Colonic mucosa (tissue), 4 donors: ENCODE measurements at regions not wholly inside any gene's neighbourhood (a gene's known extent, or its start where the extent isn't known, plus 50 kb on each side); places are given as distances from the start of the nearest gene placed in this dataset.
"Not testable (repeated sequence)": the region's sequence is repeated elsewhere in the genome, so short reads cannot be mapped to it uniquely, and the experiment has no call there.

Source experiments
- DNase-seq: peaks from one replicate; pipeline ENCODE4 v3.0.0-alpha.2; 2020
- H3K27ac ChIP-seq: fragments of 200-600 bp; one replicate; pipeline ENCODE4 v1.8.0; 2021
- H3K27me3 ChIP-seq: fragments of 200-600 bp; one replicate; pipeline ENCODE4 v1.8.0; 2021
- H3K36me3 ChIP-seq: fragments of 200-600 bp; one replicate; pipeline ENCODE4 v1.8.0; 2021
- H3K4me1 ChIP-seq: fragments of 200-600 bp; one replicate; pipeline ENCODE4 v1.8.0; 2021; ENCODE audit warnings: mild to moderate bottlenecking
- H3K4me3 ChIP-seq: fragments of 200-600 bp; one replicate; pipeline ENCODE4 v1.8.0; 2021
- H3K9ac ChIP-seq, 2 donors: one replicate each; pipeline ENCODE4 v1.7.0; 2013; ENCODE audit warnings: control low read depth in 2 of 2, low read depth in 2 of 2, low read length in 2 of 2
- H3K9me3 ChIP-seq: fragments of 200-600 bp; one replicate; pipeline ENCODE4 v1.8.0; 2021
- intact Hi-C: fragments of 100-400 bp; cut with DNase I; formaldehyde crosslinking; loops from one replicate; pipeline ENCODE4 v1.14.1; 2022
- TF ChIP-seq, protein P1 (sequence below): fragments of 200-600 bp; IDR thresholded peaks from one replicate; pipeline ENCODE4 v1.8.0; 2022; ENCODE audit warnings: antibody characterized with exemption, mild to moderate bottlenecking
- donor health status: healthy.
- donor health status: DM: no; HTN: no; CAD: no.
- donor health status: DM: no; HTN: no; CAD: no.

DNA sequence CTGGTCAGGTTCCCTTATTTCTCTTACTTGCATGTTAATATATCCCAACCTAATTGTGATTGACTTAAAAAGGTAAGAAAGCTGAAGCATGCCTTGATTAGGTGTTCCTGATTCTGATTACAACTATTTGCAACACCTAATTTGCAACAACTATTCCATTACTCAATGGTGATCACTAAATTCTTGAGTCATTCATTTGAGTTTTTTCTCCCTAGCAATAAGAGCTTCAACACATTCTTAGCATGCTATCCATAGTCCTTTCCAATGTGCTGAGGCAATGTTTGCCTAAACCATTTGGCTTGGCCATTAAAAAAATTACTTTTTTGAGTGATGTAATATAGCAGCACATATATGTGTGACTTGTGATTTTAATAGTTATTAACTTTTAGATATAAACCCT, 851.4 kb downstream of the TRAM1L1 start:
- no peak for DNase-seq
- intact Hi-C loops = no loop called here
- H3K9ac ChIP-seq = no peak overlapping the region
- TF ChIP-seq, protein P1, sequence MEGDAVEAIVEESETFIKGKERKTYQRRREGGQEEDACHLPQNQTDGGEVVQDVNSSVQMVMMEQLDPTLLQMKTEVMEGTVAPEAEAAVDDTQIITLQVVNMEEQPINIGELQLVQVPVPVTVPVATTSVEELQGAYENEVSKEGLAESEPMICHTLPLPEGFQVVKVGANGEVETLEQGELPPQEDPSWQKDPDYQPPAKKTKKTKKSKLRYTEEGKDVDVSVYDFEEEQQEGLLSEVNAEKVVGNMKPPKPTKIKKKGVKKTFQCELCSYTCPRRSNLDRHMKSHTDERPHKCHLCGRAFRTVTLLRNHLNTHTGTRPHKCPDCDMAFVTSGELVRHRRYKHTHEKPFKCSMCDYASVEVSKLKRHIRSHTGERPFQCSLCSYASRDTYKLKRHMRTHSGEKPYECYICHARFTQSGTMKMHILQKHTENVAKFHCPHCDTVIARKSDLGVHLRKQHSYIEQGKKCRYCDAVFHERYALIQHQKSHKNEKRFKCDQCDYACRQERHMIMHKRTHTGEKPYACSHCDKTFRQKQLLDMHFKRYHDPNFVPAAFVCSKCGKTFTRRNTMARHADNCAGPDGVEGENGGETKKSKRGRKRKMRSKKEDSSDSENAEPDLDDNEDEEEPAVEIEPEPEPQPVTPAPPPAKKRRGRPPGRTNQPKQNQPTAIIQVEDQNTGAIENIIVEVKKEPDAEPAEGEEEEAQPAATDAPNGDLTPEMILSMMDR = no peak
- no peak overlapping the region for H3K27ac ChIP-seq
- H3K4me1 ChIP-seq = no peaks in the 10 kb centered on the region
- H3K36me3 ChIP-seq = no peaks in the 10 kb centered on the region
- no peaks in the 10 kb centered on the region for H3K9me3 ChIP-seq
- no peaks in the 10 kb centered on the region for H3K27me3 ChIP-seq
- H3K4me3 ChIP-seq = no peak overlapping the region

DNA sequence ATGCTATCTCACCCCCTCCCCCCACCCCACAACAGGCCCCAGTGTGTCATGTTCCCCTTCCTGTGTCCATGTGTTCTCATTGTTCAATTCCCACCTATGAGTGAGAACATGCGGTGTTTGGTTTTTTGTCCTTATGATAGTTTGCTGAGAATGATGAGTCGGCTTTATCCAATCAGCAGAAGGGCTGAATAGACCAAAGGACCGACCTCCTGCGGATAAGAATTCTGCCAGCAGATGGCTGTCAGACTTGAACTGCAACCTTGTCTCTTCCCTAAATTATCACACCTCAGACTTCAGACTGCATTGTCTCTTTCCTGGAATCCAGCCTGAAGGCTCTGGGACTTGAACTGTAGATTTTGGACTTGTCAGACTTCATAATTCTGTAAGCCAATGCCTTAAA, 853.4 kb downstream of the TRAM1L1 start:
- H3K4me3 ChIP-seq, H3K27ac ChIP-seq, intact Hi-C loops, H3K9me3 ChIP-seq, DNase-seq, H3K27me3 ChIP-seq, H3K36me3 ChIP-seq, H3K4me1 ChIP-seq, H3K9ac ChIP-seq: not testable (repeated sequence)

GRCh38 chr4:116229420-116229819, 856.0 kb downstream of the TRAM1L1 start:
- H3K4me1 ChIP-seq = no peaks in the 10 kb centered on the region
- DNase-seq = no peak
- H3K4me3 ChIP-seq = no peak overlapping the region
- H3K27me3 ChIP-seq = no peaks in the 10 kb centered on the region
- TF ChIP-seq, protein P1 = no peak
- intact Hi-C loops = no loop called here
- no peaks in the 10 kb centered on the region for H3K36me3 ChIP-seq
- no peak overlapping the region for H3K9ac ChIP-seq
- H3K9me3 ChIP-seq = no peaks in the 10 kb centered on the region
- no peak overlapping the region for H3K27ac ChIP-seq

DNA sequence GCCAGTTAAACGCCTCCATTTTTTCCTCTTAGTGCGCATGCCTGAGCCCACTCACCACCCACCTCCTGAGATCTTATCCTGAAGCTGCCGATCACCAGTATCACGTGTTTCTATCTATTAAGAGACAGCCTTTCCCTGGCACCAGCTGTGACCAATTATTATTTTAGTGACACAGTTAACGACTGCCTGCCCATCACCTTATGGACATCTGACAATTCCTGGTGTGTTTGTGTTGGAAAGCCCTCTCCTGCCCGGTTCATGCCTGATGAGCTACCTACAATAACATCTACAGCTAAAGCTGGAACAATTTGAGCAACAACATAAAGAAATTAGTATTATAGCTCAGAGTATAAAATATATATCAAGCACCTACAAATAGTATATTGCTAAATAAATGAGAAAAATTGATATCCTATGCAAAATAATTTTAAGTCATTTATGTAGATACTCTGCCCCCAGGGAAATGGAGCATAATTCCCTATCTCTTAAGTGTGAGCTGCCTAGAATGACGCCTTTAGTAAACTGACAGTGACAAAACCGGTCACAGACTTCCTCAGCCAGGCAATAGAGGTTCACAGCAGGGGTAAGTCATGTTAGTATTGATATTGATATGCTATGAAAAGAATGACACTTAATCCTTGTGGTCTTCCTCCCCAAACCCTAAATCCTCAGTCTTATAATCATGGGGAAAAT, 862.2 kb downstream of the TRAM1L1 start:
- TF ChIP-seq, protein P1 = no peak

DNA sequence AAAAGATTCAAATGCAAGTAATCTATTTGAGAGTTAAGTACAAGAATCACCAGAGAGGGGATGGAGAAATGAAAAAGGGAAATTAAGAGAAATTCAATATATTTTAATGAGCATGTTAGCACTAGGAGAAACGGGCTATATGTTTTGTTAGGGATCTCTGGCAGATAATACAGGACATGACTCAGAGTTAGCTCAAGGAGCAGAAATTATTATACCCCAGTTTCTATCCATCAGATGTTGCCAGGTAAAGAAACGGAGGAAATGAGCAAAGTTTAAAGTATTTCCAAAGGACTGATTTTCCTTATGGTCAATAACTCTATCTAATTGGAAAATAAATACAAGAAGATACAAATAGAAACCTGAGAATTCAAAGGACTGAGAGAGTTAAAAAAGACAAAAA, 867.6 kb downstream of the TRAM1L1 start:
- Histone ChIP-seq H3K9me3 (no peaks in the 10 kb centered on the region), H3K4me1 (no peaks in the 10 kb centered on the region), H3K36me3 (no peaks in the 10 kb centered on the region), H3K4me3 (no peak overlapping the region), H3K27me3 (no peaks in the 10 kb centered on the region), H3K9ac (no peak overlapping the region), H3K27ac (no peak overlapping the region)
- DNase-seq = no peak
- intact Hi-C loops = no loop called here
- TF ChIP-seq, protein P1 = no peak

More for the DNA sequence above, 862.2 kb downstream of the TRAM1L1 start:
- DNase-seq = no peak
- Histone ChIP-seq H3K27ac (no peak overlapping the region), H3K9me3 (no peaks in the 10 kb centered on the region), H3K9ac (no peak overlapping the region), H3K36me3 (no peaks in the 10 kb centered on the region), H3K4me1 (no peaks in the 10 kb centered on the region), H3K27me3 (no peaks in the 10 kb centered on the region), H3K4me3 (no peak overlapping the region)
- intact Hi-C loops = no loop called here

DNA sequence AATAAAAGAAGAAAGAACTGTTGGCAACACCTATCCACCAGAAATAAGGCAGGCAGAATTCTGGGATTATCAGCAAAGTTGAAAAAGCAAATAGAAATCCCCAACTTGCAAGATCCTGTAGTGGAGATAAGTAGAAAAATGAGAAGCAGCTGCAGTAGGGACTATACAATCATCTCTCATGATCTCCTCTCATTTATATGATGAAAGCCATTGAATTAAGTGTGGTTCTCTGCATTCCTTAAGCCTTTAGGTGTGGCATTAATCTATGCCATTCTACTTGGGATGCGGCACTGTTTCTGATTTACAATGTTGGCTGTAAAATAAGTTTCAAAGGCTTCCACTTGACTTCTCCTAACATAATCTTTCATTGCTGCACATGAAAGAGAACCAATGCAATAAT, 869.8 kb downstream of the TRAM1L1 start:
- no peak overlapping the region for H3K27ac ChIP-seq
- no peak overlapping the region for H3K9ac ChIP-seq
- no peaks in the 10 kb centered on the region for H3K27me3 ChIP-seq
- H3K9me3 ChIP-seq = no peaks in the 10 kb centered on the region
- intact Hi-C loops = no loop called here
- no peak overlapping the region for H3K4me3 ChIP-seq
- no peak for DNase-seq
- H3K36me3 ChIP-seq = no peaks in the 10 kb centered on the region
- TF ChIP-seq, protein P1 = no peak
- H3K4me1 ChIP-seq = no peaks in the 10 kb centered on the region
